Activated CD4-positive, alpha-beta T cell treated with anti-CD3 and anti-CD28 coated beads for 24 hours (primary cell): ENCODE measurements at regions not wholly inside any gene's neighbourhood (a gene's known extent, or its start where the extent isn't known, plus 50 kb on each side); places are given as distances from the start of the nearest gene placed in this dataset.
"Not testable (repeated sequence)": the region's sequence is repeated elsewhere in the genome, so short reads cannot be mapped to it uniquely, and the experiment has no call there.

ENCODE experiments used
- DNase-seq, 2 donors: peaks; one replicate each; pipeline ENCODE4 v3.0.0-alpha.2; 2020; ENCODE audit warnings: low read depth in 2 of 2

- DNase-seq: no peak
Measured at GRCh38 chr10:3272300-3272699, 99.7 kb upstream of the PITRM1 start.

GRCh38 chr10:3271354-3272115 lies 99.0 kb upstream of the PITRM1 start:
- DNase-seq: no peak

- DNase-seq: no peak
Measured at GRCh38 chr10:3270577-3271316, 98.2 kb upstream of the PITRM1 start.

- no peak for DNase-seq
Measured at GRCh38 chr10:3268025-3268424, 95.4 kb upstream of the PITRM1 start.

GRCh38 chr10:3265088-3265487 lies 92.5 kb upstream of the PITRM1 start:
- DNase-seq: no peak

- DNase-seq: no peak
Measured at GRCh38 chr10:3264161-3264761, 91.7 kb upstream of the PITRM1 start.

GRCh38 chr10:3263747-3264146 lies 91.2 kb upstream of the PITRM1 start:
- no peak for DNase-seq

- DNase-seq: no peak
Measured at GRCh38 chr10:3263082-3263481, 90.5 kb upstream of the PITRM1 start.

GRCh38 chr10:3261921-3262320 lies 89.3 kb upstream of the PITRM1 start:
- DNase-seq: no peak

GRCh38 chr10:3260066-3260834 lies 87.7 kb upstream of the PITRM1 start:
- DNase-seq: no peak

GRCh38 chr10:3259499-3259898 lies 86.9 kb upstream of the PITRM1 start:
- no peak for DNase-seq

- no peak for DNase-seq
Measured at GRCh38 chr10:3258394-3258793, 85.8 kb upstream of the PITRM1 start.

GRCh38 chr10:3255616-3256015 lies 83.0 kb upstream of the PITRM1 start:
- DNase-seq: no peak

- no peak for DNase-seq
Measured at GRCh38 chr10:3255075-3255474, 82.5 kb upstream of the PITRM1 start.

GRCh38 chr10:3253974-3254373 lies 81.4 kb upstream of the PITRM1 start:
- not testable (repeated sequence) for DNase-seq

- DNase-seq: no peak
Measured at GRCh38 chr10:3251172-3251571, 78.6 kb upstream of the PITRM1 start.

- no peak for DNase-seq
Measured at GRCh38 chr10:3249307-3249889, 76.8 kb upstream of the PITRM1 start.

- no peak for DNase-seq
Measured at GRCh38 chr10:3248526-3249306, 76.1 kb upstream of the PITRM1 start.

GRCh38 chr10:3245395-3245794 lies 72.8 kb upstream of the PITRM1 start:
- DNase-seq: no peak

GRCh38 chr10:3241967-3242650 lies 69.5 kb upstream of the PITRM1 start:
- no peak for DNase-seq
